Keratinocyte (primary cell): ENCODE measurements at regions not wholly inside any gene's neighbourhood (a gene's known extent, or its start where the extent isn't known, plus 50 kb on each side); places are given as distances from the start of the nearest gene placed in this dataset.

Experiments used
- CTCF ChIP-seq, 3 experiments: IDR thresholded peaks in 1 of 3; conservative IDR thresholded peaks in 1 of 3; optimal IDR thresholded peaks in 1 of 3; 2 replicates in 2 of 3; 3 replicates in 1 of 3; pipeline versions ENCODE3 to v1.5.1; 2011; ENCODE audit warnings: low read length in 3 of 3, mild to moderate bottlenecking in 3 of 3, moderate library complexity in 2 of 3, control low read depth in 1 of 3, inconsistent platforms in 1 of 3; ENCODE audit not compliant: insufficient read depth in 2 of 3; ENCODE audit errors: extremely low read depth in 1 of 3
- EZH2 ChIP-seq: IDR thresholded peaks from one replicate; pipeline ENCODE4 v1.6.1; 2012; ENCODE audit warnings: inconsistent platforms, mild to moderate bottlenecking, low read length, moderate library complexity

- TF ChIP-seq CTCF (optimal IDR thresholded peaks at IDR 0.05 in 1 of 3, IDR thresholded peaks at IDR 0.05 in 1 of 3, conservative IDR thresholded peaks at IDR 0.05 in 1 of 3; ENCODE audit: extremely low read depth in 1 of 3, insufficient read depth in 2 of 3, low read length in 3 of 3) (peak in 2 of 3 experiments; percentile 16 to 52), EZH2 (no peak)
Observed at GRCh38 chr2:191571163-191571769, 106.7 kb upstream of the NABP1 start.
